Kidney (tissue), 13 donors: ENCODE measurements at regions not wholly inside any gene's neighbourhood (a gene's known extent, or its start where the extent isn't known, plus 50 kb on each side); places are given as distances from the start of the nearest gene placed in this dataset.

Experiments
- DNase-seq, 5 donors: peaks; one replicate each; pipeline ENCODE4 v3.0.0-alpha.2; 2013 to 2020
- FAIRE-seq: peaks from 2 replicates; lab custom pipeline; 2012; peaks lifted over from hg19 to GRCh38; lab: Jason Lieb, UNC
- H3K27ac ChIP-seq, 2 donors: one replicate each; pipeline ENCODE4 v1.7.0; 2013; ENCODE audit warnings: low read depth in 2 of 2, low read length in 2 of 2, inconsistent platforms in 1 of 2
- H3K27me3 ChIP-seq: one replicate; pipeline ENCODE4 v1.7.1; 2013; ENCODE audit warnings: low read length, inconsistent platforms; ENCODE audit not compliant: control insufficient read depth, insufficient read depth
- H3K36me3 ChIP-seq, 3 donors: one replicate each; pipeline versions ENCODE4 v1.7.0 to v1.7.1; 2013; ENCODE audit warnings: low read length in 3 of 3, control low read depth in 1 of 3, inconsistent platforms in 1 of 3; ENCODE audit not compliant: insufficient read depth in 3 of 3, control insufficient read depth in 2 of 3
- H3K4me1 ChIP-seq, 3 donors: one replicate each; pipeline versions ENCODE4 v1.7.0 to v1.7.1; 2013; ENCODE audit warnings: low read length in 3 of 3, inconsistent platforms in 1 of 3, low read depth in 1 of 3; ENCODE audit not compliant: control insufficient read depth in 2 of 3, insufficient read depth in 2 of 3
- H3K4me3 ChIP-seq, 3 donors: one replicate each; pipeline versions ENCODE4 v1.7.0 to v1.8.1; 2013; ENCODE audit warnings: low read length in 3 of 3, control low read depth in 1 of 3, inconsistent platforms in 1 of 3
- H3K9ac ChIP-seq, 3 donors: one replicate each; pipeline versions ENCODE4 v1.7.0 to v1.7.1; 2013; ENCODE audit warnings: low read length in 3 of 3, control low read depth in 1 of 3, inconsistent platforms in 1 of 3
- H3K9me3 ChIP-seq, 3 donors: one replicate each; pipeline versions ENCODE4 v1.7.0 to v1.7.1; 2013; ENCODE audit warnings: low read length in 3 of 3, control low read depth in 1 of 3, inconsistent platforms in 1 of 3; ENCODE audit not compliant: control insufficient read depth in 2 of 3, insufficient read depth in 1 of 3
- intact Hi-C: fragments of 100-400 bp; cut with DNase I; formaldehyde crosslinking; loops from one replicate; pipeline ENCODE4 v1.11.1; 2022
- TF ChIP-seq, protein P1 (sequence below): IDR thresholded peaks from 3 replicates; pipeline ENCODE4 v1.5.1; 2012; ENCODE audit warnings: mild to moderate bottlenecking, moderate library complexity, borderline replicate concordance; ENCODE audit not compliant: insufficient read depth; ENCODE audit errors: extremely low read depth
- donor health status: control.
- donor health status: control.
- donor health status: control.
- donor health status: control.
- donor health status: control.
- donor health status: DM: yes; HTN: yes; CAD: no.
- donor health status: Normal renal cell carcinoma (clear cell type).

DNA sequence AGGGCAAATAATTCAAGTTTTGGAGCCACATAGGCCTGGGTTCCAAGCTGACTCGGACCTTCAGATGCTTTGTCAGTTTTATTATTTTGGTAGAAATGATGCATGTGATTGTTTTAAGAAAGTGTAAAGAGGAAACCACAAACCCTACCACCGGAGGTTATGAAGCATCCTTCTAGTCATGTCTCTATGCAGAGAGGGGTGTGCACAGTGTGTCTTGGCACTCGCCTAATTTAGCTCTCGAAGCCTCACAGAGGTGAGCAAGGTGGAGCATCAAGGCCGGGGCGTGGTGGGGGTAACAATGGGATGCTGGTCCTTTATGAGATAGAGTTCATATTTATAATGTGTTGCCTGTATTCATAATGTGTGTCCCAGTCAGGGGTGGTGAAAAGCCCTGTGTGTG, 63.7 kb upstream of the SMAD6 start:
- H3K9ac ChIP-seq: no peak overlapping the region
- no peaks in the 10 kb centered on the region for H3K9me3 ChIP-seq
- TF ChIP-seq, protein P1, sequence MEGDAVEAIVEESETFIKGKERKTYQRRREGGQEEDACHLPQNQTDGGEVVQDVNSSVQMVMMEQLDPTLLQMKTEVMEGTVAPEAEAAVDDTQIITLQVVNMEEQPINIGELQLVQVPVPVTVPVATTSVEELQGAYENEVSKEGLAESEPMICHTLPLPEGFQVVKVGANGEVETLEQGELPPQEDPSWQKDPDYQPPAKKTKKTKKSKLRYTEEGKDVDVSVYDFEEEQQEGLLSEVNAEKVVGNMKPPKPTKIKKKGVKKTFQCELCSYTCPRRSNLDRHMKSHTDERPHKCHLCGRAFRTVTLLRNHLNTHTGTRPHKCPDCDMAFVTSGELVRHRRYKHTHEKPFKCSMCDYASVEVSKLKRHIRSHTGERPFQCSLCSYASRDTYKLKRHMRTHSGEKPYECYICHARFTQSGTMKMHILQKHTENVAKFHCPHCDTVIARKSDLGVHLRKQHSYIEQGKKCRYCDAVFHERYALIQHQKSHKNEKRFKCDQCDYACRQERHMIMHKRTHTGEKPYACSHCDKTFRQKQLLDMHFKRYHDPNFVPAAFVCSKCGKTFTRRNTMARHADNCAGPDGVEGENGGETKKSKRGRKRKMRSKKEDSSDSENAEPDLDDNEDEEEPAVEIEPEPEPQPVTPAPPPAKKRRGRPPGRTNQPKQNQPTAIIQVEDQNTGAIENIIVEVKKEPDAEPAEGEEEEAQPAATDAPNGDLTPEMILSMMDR: no peak
- H3K27me3 ChIP-seq: no peaks in the 10 kb centered on the region
- H3K4me3 ChIP-seq: no peak overlapping the region
- intact Hi-C loops: no loop called here
- no peaks in the 10 kb centered on the region for H3K36me3 ChIP-seq
- no peak overlapping the region for H3K27ac ChIP-seq
- FAIRE-seq: no peak
- no peak for DNase-seq
- H3K4me1 ChIP-seq: peaks cover 0 to 9% (median 7%) of the 10 kb centered on the region in 3 donors

DNA sequence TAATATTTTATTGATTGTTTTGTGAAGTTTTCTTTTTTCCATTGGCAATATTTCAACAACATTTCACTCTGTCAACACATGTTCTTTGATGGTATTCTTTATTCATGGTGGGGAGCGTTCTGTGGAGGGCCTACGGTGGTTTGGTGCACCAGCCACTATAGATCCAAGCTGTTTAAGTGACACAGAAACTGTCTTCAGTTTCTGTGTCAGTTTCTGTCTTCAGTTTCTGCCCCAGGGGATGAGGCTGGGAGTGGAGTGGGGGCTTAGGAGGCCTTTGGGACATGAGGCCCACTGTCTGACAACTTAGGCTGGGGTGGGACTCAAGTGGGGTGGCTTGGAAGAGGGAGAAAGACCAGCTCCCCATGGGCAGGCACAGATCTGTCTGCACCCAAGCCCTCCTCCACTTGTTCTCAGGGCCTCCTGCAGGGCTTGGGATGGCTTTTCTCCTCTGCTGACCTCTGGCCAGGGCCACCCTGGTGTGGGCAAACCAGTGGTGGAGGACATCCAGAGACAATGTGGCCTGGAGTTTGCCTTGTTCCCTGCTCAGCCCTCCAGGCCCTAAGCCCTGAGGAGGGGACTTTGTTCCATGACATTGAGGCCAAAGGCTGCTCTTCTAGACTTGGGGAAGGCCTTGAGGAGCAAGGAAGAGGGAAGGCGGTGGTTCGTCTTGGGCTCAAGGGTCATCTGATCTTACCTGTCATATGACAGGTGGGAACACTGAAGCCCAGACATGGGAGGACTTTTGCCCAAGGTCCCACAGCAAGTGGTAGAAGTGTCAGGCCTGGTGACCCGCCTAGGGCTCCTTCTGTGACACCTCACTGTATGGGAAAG, 60.3 kb upstream of the SMAD6 start:
- TF ChIP-seq, protein P1: no peak
- no peak for FAIRE-seq
- intact Hi-C loops: no loop called here
- no peak overlapping the region for H3K9ac ChIP-seq
- H3K36me3 ChIP-seq: no peaks in the 10 kb centered on the region
- DNase-seq: no peak
- no peak overlapping the region for H3K4me3 ChIP-seq
- H3K4me1 ChIP-seq: peaks cover 0 to 11% (median 7%) of the 10 kb centered on the region in 3 donors
- no peaks in the 10 kb centered on the region for H3K27me3 ChIP-seq
- H3K9me3 ChIP-seq: no peaks in the 10 kb centered on the region
- no peak overlapping the region for H3K27ac ChIP-seq

DNA sequence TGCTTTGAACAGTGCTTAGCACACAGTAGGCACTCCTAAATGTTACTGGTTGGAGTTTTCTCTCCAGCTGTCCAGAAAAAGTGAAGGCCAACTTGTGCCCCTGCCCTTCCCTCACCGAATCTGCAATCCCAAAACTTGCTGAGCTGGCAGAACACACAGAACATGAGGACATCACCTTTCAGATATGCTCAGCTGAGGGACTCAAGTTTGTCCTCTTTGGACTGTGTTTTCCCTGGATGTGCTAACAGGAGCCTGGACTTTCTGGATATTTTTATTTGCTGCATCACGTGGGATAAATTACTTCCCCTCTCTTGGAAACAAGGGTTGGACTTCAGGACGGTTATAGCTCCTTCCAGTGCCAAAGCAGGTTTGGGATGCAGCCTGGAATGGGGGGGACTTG, 59.5 kb upstream of the SMAD6 start:
- Histone ChIP-seq H3K4me3 (no peak overlapping the region), H3K9me3 (no peaks in the 10 kb centered on the region), H3K27ac (no peak overlapping the region), H3K4me1 (peaks cover 0 to 15% (median 7%) of the 10 kb centered on the region in 3 donors), H3K36me3 (no peaks in the 10 kb centered on the region), H3K9ac (no peak overlapping the region), H3K27me3 (no peaks in the 10 kb centered on the region)
- TF ChIP-seq, protein P1: no peak
- intact Hi-C loops: no loop called here
- FAIRE-seq (no peak), DNase-seq (no peak)
